ENCODE measurements at regions not wholly inside any gene's neighbourhood (a gene's known extent, or its start where the extent isn't known, plus 50 kb on each side); places are given as distances from the start of the nearest gene placed in this dataset.

GRCh38 chr14:59013672-59014298 lies 174.7 kb upstream of the DAAM1 start (continued):
- TF ChIP-seq, protein P1, sequence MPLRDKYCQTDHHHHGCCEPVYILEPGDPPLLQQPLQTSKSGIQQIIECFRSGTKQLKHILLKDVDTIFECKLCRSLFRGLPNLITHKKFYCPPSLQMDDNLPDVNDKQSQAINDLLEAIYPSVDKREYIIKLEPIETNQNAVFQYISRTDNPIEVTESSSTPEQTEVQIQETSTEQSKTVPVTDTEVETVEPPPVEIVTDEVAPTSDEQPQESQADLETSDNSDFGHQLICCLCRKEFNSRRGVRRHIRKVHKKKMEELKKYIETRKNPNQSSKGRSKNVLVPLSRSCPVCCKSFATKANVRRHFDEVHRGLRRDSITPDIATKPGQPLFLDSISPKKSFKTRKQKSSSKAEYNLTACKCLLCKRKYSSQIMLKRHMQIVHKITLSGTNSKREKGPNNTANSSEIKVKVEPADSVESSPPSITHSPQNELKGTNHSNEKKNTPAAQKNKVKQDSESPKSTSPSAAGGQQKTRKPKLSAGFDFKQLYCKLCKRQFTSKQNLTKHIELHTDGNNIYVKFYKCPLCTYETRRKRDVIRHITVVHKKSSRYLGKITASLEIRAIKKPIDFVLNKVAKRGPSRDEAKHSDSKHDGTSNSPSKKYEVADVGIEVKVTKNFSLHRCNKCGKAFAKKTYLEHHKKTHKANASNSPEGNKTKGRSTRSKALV (CRISPR knock-in tag; IDR thresholded peaks at IDR 0.05), result no peak
- TF ChIP-seq ZNF326 (CRISPR knock-in tag; IDR thresholded peaks at IDR 0.05; ENCODE audit: borderline replicate concordance) (no peak), NFE2 (CRISPR knock-in tag; IDR thresholded peaks at IDR 0.05) (no peak), RFX3 (CRISPR knock-in tag; IDR thresholded peaks at IDR 0.05) (no peak), ZNF136 (CRISPR knock-in tag; IDR thresholded peaks at IDR 0.05; ENCODE audit: low read depth) (no peak), XRCC5 (optimal IDR thresholded peaks at IDR 0.05; ENCODE audit: low read length) (no peak), ZNF792 (CRISPR knock-in tag; IDR thresholded peaks at IDR 0.05) (peak; percentile 44; the same call in 1 of the 2 replicates), JUN (CRISPR knock-in tag; IDR thresholded peaks at IDR 0.05) (peak; percentile 72; the same call in 1 of the 2 replicates), KDM6A (CRISPR knock-in tag; IDR thresholded peaks at IDR 0.05; ENCODE audit: low read depth) (no peak), SOX5 (CRISPR knock-in tag; IDR thresholded peaks at IDR 0.05; ENCODE audit: borderline replicate concordance) (peak; percentile 69; the same call in 1 of the 2 replicates), ZNF34 (CRISPR knock-in tag; IDR thresholded peaks at IDR 0.05; ENCODE audit: borderline replicate concordance) (no peak), NONO (IDR thresholded peaks at IDR 0.05) (no peak), NONO (CRISPR knock-in tag; conservative IDR thresholded peaks at IDR 0.05) (no peak), HNRNPLL (IDR thresholded peaks at IDR 0.05; ENCODE audit: low read depth, low read length, poor library complexity, severe bottlenecking) (no peak), SNRNP70 (IDR thresholded peaks at IDR 0.05; ENCODE audit: low read depth, low read length) (no peak), ZNF577 (CRISPR knock-in tag; IDR thresholded peaks at IDR 0.05; ENCODE audit: borderline replicate concordance, low read depth) (no peak), RFX1 (IDR thresholded peaks at IDR 0.05) (no peak), NPAS2 (CRISPR knock-in tag; IDR thresholded peaks at IDR 0.05; ENCODE audit: borderline replicate concordance) (no peak), ZNF281 (CRISPR knock-in tag; IDR thresholded peaks at IDR 0.05; ENCODE audit: borderline replicate concordance) (no peak), ZFP90 (CRISPR knock-in tag; IDR thresholded peaks at IDR 0.05; ENCODE audit: borderline replicate concordance) (no peak)
- TF ChIP-seq, protein P2, sequence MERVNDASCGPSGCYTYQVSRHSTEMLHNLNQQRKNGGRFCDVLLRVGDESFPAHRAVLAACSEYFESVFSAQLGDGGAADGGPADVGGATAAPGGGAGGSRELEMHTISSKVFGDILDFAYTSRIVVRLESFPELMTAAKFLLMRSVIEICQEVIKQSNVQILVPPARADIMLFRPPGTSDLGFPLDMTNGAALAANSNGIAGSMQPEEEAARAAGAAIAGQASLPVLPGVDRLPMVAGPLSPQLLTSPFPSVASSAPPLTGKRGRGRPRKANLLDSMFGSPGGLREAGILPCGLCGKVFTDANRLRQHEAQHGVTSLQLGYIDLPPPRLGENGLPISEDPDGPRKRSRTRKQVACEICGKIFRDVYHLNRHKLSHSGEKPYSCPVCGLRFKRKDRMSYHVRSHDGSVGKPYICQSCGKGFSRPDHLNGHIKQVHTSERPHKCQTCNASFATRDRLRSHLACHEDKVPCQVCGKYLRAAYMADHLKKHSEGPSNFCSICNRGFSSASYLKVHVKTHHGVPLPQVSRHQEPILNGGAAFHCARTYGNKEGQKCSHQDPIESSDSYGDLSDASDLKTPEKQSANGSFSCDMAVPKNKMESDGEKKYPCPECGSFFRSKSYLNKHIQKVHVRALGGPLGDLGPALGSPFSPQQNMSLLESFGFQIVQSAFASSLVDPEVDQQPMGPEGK (CRISPR knock-in tag; IDR thresholded peaks at IDR 0.05), result peak; percentile 15; the same call in 1 of the 2 replicates

Measured in HepG2 (cell line).